CD14-positive monocyte (primary cell): ENCODE measurements at regions not wholly inside any gene's neighbourhood (a gene's known extent, or its start where the extent isn't known, plus 50 kb on each side); places are given as distances from the start of the nearest gene placed in this dataset.

Experiments used
- DNase-seq, 3 donors: peaks; one replicate each; pipeline ENCODE4 v3.0.0-alpha.2; 2011 to 2022
- H2AFZ ChIP-seq: 2 replicates; pipeline ENCODE4 v1.6.0; 2012; ENCODE audit warnings: mild to moderate bottlenecking, low read depth, low read length, inconsistent platforms; ENCODE audit not compliant: insufficient read depth, poor library complexity, severe bottlenecking
- H3K27ac ChIP-seq, 2 donors: 1 replicate in 1 of 2; 2 replicates in 1 of 2; pipeline ENCODE4 v1.5.1; 2012 to 2013; ENCODE audit warnings: low read length in 2 of 2, control low read depth in 1 of 2, inconsistent platforms in 1 of 2, low read depth in 1 of 2, mild to moderate bottlenecking in 1 of 2
- H3K27me3 ChIP-seq, 2 donors: one replicate each; pipeline versions ENCODE4 v1.6.0 to v1.6.1; 2011 to 2013; ENCODE audit warnings: low read length in 2 of 2; ENCODE audit not compliant: control insufficient read depth in 2 of 2, insufficient read depth in 2 of 2
- H3K36me3 ChIP-seq, 2 donors: replicated peaks in 1 of 2; 1 replicate in 1 of 2; 2 replicates in 1 of 2; pipeline versions ENCODE4 v1.5.1 to v1.6.1; 2012 to 2013; ENCODE audit warnings: low read length in 2 of 2, control low read depth in 1 of 2, inconsistent platforms in 1 of 2, mild to moderate bottlenecking in 1 of 2; ENCODE audit not compliant: insufficient read depth in 2 of 2, control insufficient read depth in 1 of 2
- H3K4me1 ChIP-seq, 2 donors: 1 replicate in 1 of 2; 2 replicates in 1 of 2; pipeline versions ENCODE4 v1.5.1 to v1.6.1; 2012 to 2013; ENCODE audit warnings: low read length in 2 of 2, control low read depth in 1 of 2, inconsistent platforms in 1 of 2, mild to moderate bottlenecking in 1 of 2, moderate library complexity in 1 of 2; ENCODE audit not compliant: insufficient read depth in 2 of 2, control insufficient read depth in 1 of 2
- H3K4me2 ChIP-seq: replicated peaks from 2 replicates; pipeline ENCODE3; 2012; ENCODE audit warnings: low read length, moderate library complexity, mild to moderate bottlenecking; ENCODE audit not compliant: poor library complexity, severe bottlenecking; ENCODE audit errors: extremely low read depth
- H3K4me3 ChIP-seq, 3 experiments: fragments of 200-600 bp in 1 of 3; sonication (generic) in 1 of 3; replicated peaks in 1 of 3; 1 replicate in 2 of 3; 2 replicates in 1 of 3; pipeline ENCODE4 v1.5.1; 2011 to 2013; ENCODE audit warnings: low read length in 3 of 3, mild to moderate bottlenecking in 3 of 3, control low read depth in 2 of 3, low read depth in 2 of 3, inconsistent platforms in 1 of 3, moderate library complexity in 1 of 3
- H3K79me2 ChIP-seq: 2 replicates; pipeline ENCODE4 v1.6.0; 2012; ENCODE audit warnings: mild to moderate bottlenecking, control low read depth, inconsistent platforms, low read length, moderate library complexity; ENCODE audit not compliant: insufficient read depth
- H3K9ac ChIP-seq: 2 replicates; pipeline ENCODE4 v1.6.0; 2017; ENCODE audit warnings: low read length, mild to moderate bottlenecking; ENCODE audit not compliant: insufficient read depth, poor library complexity, severe bottlenecking
- H3K9me3 ChIP-seq, 2 donors: replicated peaks in 1 of 2; 1 replicate in 1 of 2; 2 replicates in 1 of 2; pipeline versions ENCODE4 v1.5.1 to v1.6.1; 2012 to 2013; ENCODE audit warnings: low read length in 2 of 2, control low read depth in 1 of 2; ENCODE audit not compliant: control insufficient read depth in 1 of 2, insufficient read depth in 1 of 2
- H4K20me1 ChIP-seq: 2 replicates; pipeline ENCODE4 v1.6.0; 2012; ENCODE audit warnings: mild to moderate bottlenecking, low read length, control low read depth, moderate library complexity; ENCODE audit not compliant: insufficient read depth
- H3K27ac Mint-ChIP-seq, 7 donors: one replicate each; pipeline ENCODE4 v1.8.0; 2020; ENCODE audit warnings: mild to moderate bottlenecking in 7 of 7, mixed read lengths in 7 of 7, moderate library complexity in 6 of 7, inconsistent platforms in 2 of 7
- H3K27me3 Mint-ChIP-seq, 3 donors: one replicate each; pipeline ENCODE4 v1.8.0; 2021 to 2022; ENCODE audit warnings: low read depth in 3 of 3, mild to moderate bottlenecking in 3 of 3, mixed read lengths in 3 of 3, moderate library complexity in 3 of 3, inconsistent platforms in 1 of 3
- H3K36me3 Mint-ChIP-seq, 2 donors: one replicate each; pipeline ENCODE4 v1.8.0; 2020; ENCODE audit warnings: mixed read lengths in 2 of 2, inconsistent platforms in 1 of 2, mild to moderate bottlenecking in 1 of 2
- H3K4me1 Mint-ChIP-seq: one replicate; pipeline ENCODE4 v1.8.0; 2020; ENCODE audit warnings: mild to moderate bottlenecking, mixed read lengths
- H3K4me3 Mint-ChIP-seq, 2 donors: one replicate each; pipeline ENCODE4 v1.8.0; 2020; ENCODE audit warnings: mild to moderate bottlenecking in 2 of 2, mixed read lengths in 2 of 2, moderate library complexity in 1 of 2
- H3K9me3 Mint-ChIP-seq, 7 donors: one replicate each; pipeline ENCODE4 v1.8.0; 2020 to 2022; ENCODE audit warnings: mixed read lengths in 7 of 7, mild to moderate bottlenecking in 6 of 7, moderate library complexity in 6 of 7, inconsistent platforms in 2 of 7
- WGBS: methylation state at CpG from one replicate; pipeline ENCODE4 v1.1.5; 2013; ENCODE audit warnings: missing lambda C conversion rate; ENCODE audit not compliant: insufficient coverage; 5-methylcytosine and 5-hydroxymethylcytosine counted together
- intact Hi-C, 2 donors: fragments of 100-400 bp; cut with micrococcal nuclease; formaldehyde crosslinking; loops; one replicate each; pipeline versions ENCODE4 v1.15.0 to v1.15.1; 2023
- TF ChIP-seq, protein P1 (sequence below): fragments of 200-600 bp; IDR thresholded peaks from one replicate; pipeline ENCODE4 v1.8.0; 2022; ENCODE audit warnings: antibody characterized with exemption, mild to moderate bottlenecking

- Mint-ChIP-seq H3K27ac (no peak overlapping the region), H3K9me3 (peaks cover 3 to 27% (median 10%) of the 10 kb centered on the region in 7 donors), H3K4me1 (no peaks in the 10 kb centered on the region), H3K4me3 (no peak overlapping the region), H3K36me3 (no peaks in the 10 kb centered on the region), H3K27me3 (no peaks in the 10 kb centered on the region)
- no peak overlapping the region for H3K4me2 ChIP-seq
- intact Hi-C loops: no loop called here
- WGBS: no CpG with 5 or more reads among the region's 4 CpGs
- H3K27me3 ChIP-seq: no peaks in the 10 kb centered on the region
- DNase-seq: no peak
- H3K79me2 ChIP-seq: no peaks in the 10 kb centered on the region
- no peaks in the 10 kb centered on the region for H3K36me3 ChIP-seq
- H4K20me1 ChIP-seq: no peaks in the 10 kb centered on the region
- H3K9ac ChIP-seq: no peak overlapping the region
- H3K9me3 ChIP-seq: peaks cover 17 to 19% of the 10 kb centered on the region in 2 donors
- no peaks in the 10 kb centered on the region for H3K4me1 ChIP-seq
- H3K27ac ChIP-seq: no peak overlapping the region
- H2AFZ ChIP-seq: no peak overlapping the region
- TF ChIP-seq, protein P1, sequence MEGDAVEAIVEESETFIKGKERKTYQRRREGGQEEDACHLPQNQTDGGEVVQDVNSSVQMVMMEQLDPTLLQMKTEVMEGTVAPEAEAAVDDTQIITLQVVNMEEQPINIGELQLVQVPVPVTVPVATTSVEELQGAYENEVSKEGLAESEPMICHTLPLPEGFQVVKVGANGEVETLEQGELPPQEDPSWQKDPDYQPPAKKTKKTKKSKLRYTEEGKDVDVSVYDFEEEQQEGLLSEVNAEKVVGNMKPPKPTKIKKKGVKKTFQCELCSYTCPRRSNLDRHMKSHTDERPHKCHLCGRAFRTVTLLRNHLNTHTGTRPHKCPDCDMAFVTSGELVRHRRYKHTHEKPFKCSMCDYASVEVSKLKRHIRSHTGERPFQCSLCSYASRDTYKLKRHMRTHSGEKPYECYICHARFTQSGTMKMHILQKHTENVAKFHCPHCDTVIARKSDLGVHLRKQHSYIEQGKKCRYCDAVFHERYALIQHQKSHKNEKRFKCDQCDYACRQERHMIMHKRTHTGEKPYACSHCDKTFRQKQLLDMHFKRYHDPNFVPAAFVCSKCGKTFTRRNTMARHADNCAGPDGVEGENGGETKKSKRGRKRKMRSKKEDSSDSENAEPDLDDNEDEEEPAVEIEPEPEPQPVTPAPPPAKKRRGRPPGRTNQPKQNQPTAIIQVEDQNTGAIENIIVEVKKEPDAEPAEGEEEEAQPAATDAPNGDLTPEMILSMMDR: no peak
- H3K4me3 ChIP-seq: no peak overlapping the region
Observed at GRCh38 chr21:20703112-20703767, 295.0 kb upstream of the NCAM2 start.

- no peak overlapping the region for H3K27ac Mint-ChIP-seq
- intact Hi-C loops: no loop called here
- no peak overlapping the region for H3K9ac ChIP-seq
- H3K79me2 ChIP-seq: no peaks in the 10 kb centered on the region
- no CpG with 5 or more reads among the region's 2 CpGs for WGBS
- no peaks in the 10 kb centered on the region for H4K20me1 ChIP-seq
- H3K4me2 ChIP-seq: no peak overlapping the region
- H3K4me3 ChIP-seq: no peak overlapping the region
- H3K9me3 ChIP-seq: peaks cover 5 to 28% of the 10 kb centered on the region in 2 donors
- H3K9me3 Mint-ChIP-seq: peaks cover 3 to 14% (median 9%) of the 10 kb centered on the region in 7 donors
- H3K36me3 Mint-ChIP-seq: no peaks in the 10 kb centered on the region
- no peak overlapping the region for H2AFZ ChIP-seq
- H3K4me1 Mint-ChIP-seq: no peaks in the 10 kb centered on the region
- TF ChIP-seq, protein P1: no peak
- no peak overlapping the region for H3K27ac ChIP-seq
- H3K36me3 ChIP-seq: no peaks in the 10 kb centered on the region
- H3K27me3 ChIP-seq: no peaks in the 10 kb centered on the region
- no peaks in the 10 kb centered on the region for H3K27me3 Mint-ChIP-seq
- no peaks in the 10 kb centered on the region for H3K4me1 ChIP-seq
- no peak overlapping the region for H3K4me3 Mint-ChIP-seq
- DNase-seq: no peak
Observed at GRCh38 chr21:20720623-20721022, 277.6 kb upstream of the NCAM2 start.
